Astrocyte (in vitro differentiated cells and primary cell): ENCODE measurements at regions not wholly inside any gene's neighbourhood (a gene's known extent, or its start where the extent isn't known, plus 50 kb on each side); places are given as distances from the start of the nearest gene placed in this dataset.

Experiments used
- DNase-seq: peaks from one replicate; pipeline ENCODE4 v3.0.0-alpha.2; 2010; ENCODE audit warnings: low read depth
- FAIRE-seq: peaks from 2 replicates; lab custom pipeline; 2011; peaks lifted over from hg19 to GRCh38; lab: Jason Lieb, UNC
- H2AFZ ChIP-seq: 2 replicates; pipeline ENCODE4 v1.6.0; 2012; ENCODE audit warnings: low read depth, low read length, inconsistent platforms
- H3K27ac ChIP-seq: 2 replicates; pipeline ENCODE4 v1.5.1; 2011; ENCODE audit warnings: low read depth, low read length, inconsistent platforms
- H3K27me3 ChIP-seq: 2 replicates; pipeline ENCODE4 v1.6.0; 2011; ENCODE audit warnings: low read length, inconsistent platforms; ENCODE audit not compliant: insufficient read depth
- H3K36me3 ChIP-seq: 2 replicates; pipeline ENCODE4 v1.5.1; 2011; ENCODE audit warnings: low read length, inconsistent platforms; ENCODE audit not compliant: insufficient read depth
- H3K4me1 ChIP-seq: 2 replicates; pipeline ENCODE4 v1.5.1; 2011; ENCODE audit warnings: low read length, inconsistent platforms; ENCODE audit not compliant: insufficient read depth
- H3K4me2 ChIP-seq: 2 replicates; pipeline ENCODE4 v1.6.0; 2012; ENCODE audit warnings: low read length, inconsistent platforms
- H3K4me3 ChIP-seq: 2 replicates; pipeline ENCODE4 v1.5.1; 2011; ENCODE audit warnings: low read depth, mild to moderate bottlenecking, low read length, inconsistent platforms; ENCODE audit not compliant: insufficient read depth
- H3K79me2 ChIP-seq: 2 replicates; pipeline ENCODE4 v1.6.0; 2012; ENCODE audit warnings: mild to moderate bottlenecking, low read length, inconsistent platforms; ENCODE audit not compliant: insufficient read depth
- H3K9ac ChIP-seq: 2 replicates; pipeline ENCODE4 v1.6.0; 2012; ENCODE audit warnings: mild to moderate bottlenecking, low read length, inconsistent platforms
- H3K9me3 ChIP-seq: 2 replicates; pipeline ENCODE4 v1.5.1; 2012; ENCODE audit warnings: low read depth, mild to moderate bottlenecking, low read length, inconsistent platforms; ENCODE audit not compliant: insufficient read depth
- H4K20me1 ChIP-seq: 2 replicates; pipeline ENCODE4 v1.6.0; 2012; ENCODE audit warnings: low read length, inconsistent platforms; ENCODE audit not compliant: insufficient read depth
- H3K27ac Mint-ChIP-seq: one replicate; pipeline ENCODE4 v1.8.0; 2021; ENCODE audit warnings: mild to moderate bottlenecking, mixed read lengths; ENCODE audit not compliant: unreplicated experiment
- H3K27me3 Mint-ChIP-seq: one replicate; pipeline ENCODE4 v1.8.0; 2021; ENCODE audit warnings: low read depth, mixed read lengths; ENCODE audit not compliant: unreplicated experiment
- H3K36me3 Mint-ChIP-seq: one replicate; pipeline ENCODE4 v1.8.0; 2021; ENCODE audit warnings: low read depth, mixed read lengths; ENCODE audit not compliant: unreplicated experiment
- H3K4me1 Mint-ChIP-seq: one replicate; pipeline ENCODE4 v1.8.0; 2021; ENCODE audit warnings: low read depth, mixed read lengths; ENCODE audit not compliant: unreplicated experiment
- H3K4me3 Mint-ChIP-seq: one replicate; pipeline ENCODE4 v1.8.0; 2021; ENCODE audit warnings: mild to moderate bottlenecking, moderate library complexity, mixed read lengths; ENCODE audit not compliant: unreplicated experiment
- H3K9me3 Mint-ChIP-seq: one replicate; pipeline ENCODE4 v1.8.0; 2021; ENCODE audit warnings: mild to moderate bottlenecking, mixed read lengths; ENCODE audit not compliant: unreplicated experiment
- EZH2 ChIP-seq: IDR thresholded peaks from 2 replicates; pipeline ENCODE4 v1.6.1; 2012; ENCODE audit warnings: mild to moderate bottlenecking, low read length, inconsistent platforms; ENCODE audit not compliant: insufficient read depth
- TF ChIP-seq, protein P1 (sequence below): IDR thresholded peaks from 2 replicates; pipeline ENCODE4 v1.5.1; 2011; ENCODE audit warnings: low read depth, mild to moderate bottlenecking, inconsistent platforms, low read length, moderate library complexity; ENCODE audit not compliant: insufficient read depth

DNA sequence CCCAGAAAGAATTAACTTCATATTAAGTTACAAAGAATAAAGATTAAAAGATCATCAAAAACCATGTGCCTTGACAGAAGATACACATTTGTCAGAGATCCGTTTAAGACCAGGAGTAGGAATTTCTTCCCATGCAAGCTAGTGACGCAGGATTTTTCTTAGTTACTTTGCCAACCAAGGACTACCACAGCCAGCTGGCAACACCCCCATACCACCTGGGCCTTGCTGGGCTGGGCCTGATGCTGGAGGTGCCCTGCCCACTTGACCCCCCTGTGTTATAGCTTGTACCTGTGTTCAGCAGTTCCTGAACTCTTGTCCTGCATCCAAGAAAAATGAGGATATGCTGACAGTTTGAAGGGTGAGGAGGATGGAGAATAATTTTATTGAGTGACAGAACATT lies 290.9 kb upstream of the SMC2 start:
- H3K27me3 ChIP-seq: no peaks in the 10 kb centered on the region
- Mint-ChIP-seq H3K27me3 (no peaks in the 10 kb centered on the region), H3K4me1 (no peaks in the 10 kb centered on the region), H3K36me3 (no peaks in the 10 kb centered on the region), H3K27ac (no peak overlapping the region), H3K9me3 (peaks cover 2% of the 10 kb centered on the region), H3K4me3 (no peak overlapping the region)
- no peak for FAIRE-seq
- TF ChIP-seq, protein P1, sequence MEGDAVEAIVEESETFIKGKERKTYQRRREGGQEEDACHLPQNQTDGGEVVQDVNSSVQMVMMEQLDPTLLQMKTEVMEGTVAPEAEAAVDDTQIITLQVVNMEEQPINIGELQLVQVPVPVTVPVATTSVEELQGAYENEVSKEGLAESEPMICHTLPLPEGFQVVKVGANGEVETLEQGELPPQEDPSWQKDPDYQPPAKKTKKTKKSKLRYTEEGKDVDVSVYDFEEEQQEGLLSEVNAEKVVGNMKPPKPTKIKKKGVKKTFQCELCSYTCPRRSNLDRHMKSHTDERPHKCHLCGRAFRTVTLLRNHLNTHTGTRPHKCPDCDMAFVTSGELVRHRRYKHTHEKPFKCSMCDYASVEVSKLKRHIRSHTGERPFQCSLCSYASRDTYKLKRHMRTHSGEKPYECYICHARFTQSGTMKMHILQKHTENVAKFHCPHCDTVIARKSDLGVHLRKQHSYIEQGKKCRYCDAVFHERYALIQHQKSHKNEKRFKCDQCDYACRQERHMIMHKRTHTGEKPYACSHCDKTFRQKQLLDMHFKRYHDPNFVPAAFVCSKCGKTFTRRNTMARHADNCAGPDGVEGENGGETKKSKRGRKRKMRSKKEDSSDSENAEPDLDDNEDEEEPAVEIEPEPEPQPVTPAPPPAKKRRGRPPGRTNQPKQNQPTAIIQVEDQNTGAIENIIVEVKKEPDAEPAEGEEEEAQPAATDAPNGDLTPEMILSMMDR: no peak
- no peak for TF ChIP-seq EZH2
- no peaks in the 10 kb centered on the region for H3K36me3 ChIP-seq
- no peak for DNase-seq
- no peak overlapping the region for H3K4me2 ChIP-seq
- no peaks in the 10 kb centered on the region for H4K20me1 ChIP-seq
- H2AFZ ChIP-seq: no peak overlapping the region
- H3K79me2 ChIP-seq: no peaks in the 10 kb centered on the region
- H3K4me3 ChIP-seq: no peak overlapping the region
- no peak overlapping the region for H3K27ac ChIP-seq
- H3K4me1 ChIP-seq: peaks cover 5% of the 10 kb centered on the region
- H3K9ac ChIP-seq: no peak overlapping the region
- H3K9me3 ChIP-seq: no peaks in the 10 kb centered on the region

GRCh38 chr9:103804077-103804735 lies 289.9 kb upstream of the SMC2 start:
- H3K79me2 ChIP-seq: no peaks in the 10 kb centered on the region
- no peak overlapping the region for H2AFZ ChIP-seq
- no peaks in the 10 kb centered on the region for H3K4me1 Mint-ChIP-seq
- peak; percentile 29 for DNase-seq
- H3K4me1 ChIP-seq: peaks cover 5% of the 10 kb centered on the region
- H3K36me3 ChIP-seq: no peaks in the 10 kb centered on the region
- no peaks in the 10 kb centered on the region for H3K27me3 Mint-ChIP-seq
- FAIRE-seq: peak; percentile 59
- TF ChIP-seq EZH2: no peak
- TF ChIP-seq, protein P1: no peak
- no peak overlapping the region for H3K27ac Mint-ChIP-seq
- no peak overlapping the region for H3K4me3 ChIP-seq
- peaks cover 2% of the 10 kb centered on the region for H3K9me3 Mint-ChIP-seq
- no peaks in the 10 kb centered on the region for H4K20me1 ChIP-seq
- H3K4me2 ChIP-seq: peak overlapping the region; percentile 43
- no peaks in the 10 kb centered on the region for H3K36me3 Mint-ChIP-seq
- no peak overlapping the region for H3K4me3 Mint-ChIP-seq
- no peaks in the 10 kb centered on the region for H3K27me3 ChIP-seq
- H3K9ac ChIP-seq: no peak overlapping the region
- no peak overlapping the region for H3K27ac ChIP-seq
- no peaks in the 10 kb centered on the region for H3K9me3 ChIP-seq

- FAIRE-seq (no peak), DNase-seq (no peak)
- H3K9me3 ChIP-seq: no peaks in the 10 kb centered on the region
- H3K79me2 ChIP-seq: no peaks in the 10 kb centered on the region
- Mint-ChIP-seq H3K9me3 (peaks cover 2% of the 10 kb centered on the region), H3K4me1 (no peaks in the 10 kb centered on the region), H3K4me3 (no peak overlapping the region), H3K27ac (no peak overlapping the region), H3K27me3 (no peaks in the 10 kb centered on the region), H3K36me3 (no peaks in the 10 kb centered on the region)
- no peaks in the 10 kb centered on the region for H3K27me3 ChIP-seq
- H3K4me3 ChIP-seq: no peak overlapping the region
- no peaks in the 10 kb centered on the region for H3K36me3 ChIP-seq
- no peaks in the 10 kb centered on the region for H3K4me1 ChIP-seq
- H4K20me1 ChIP-seq: no peaks in the 10 kb centered on the region
- H3K4me2 ChIP-seq: no peak overlapping the region
- H3K9ac ChIP-seq: no peak overlapping the region
- TF ChIP-seq EZH2: no peak
- TF ChIP-seq, protein P1: no peak
- no peak overlapping the region for H3K27ac ChIP-seq
- no peak overlapping the region for H2AFZ ChIP-seq
Measured at GRCh38 chr9:103809745-103810144, 284.4 kb upstream of the SMC2 start.
